ENCODE measurements at regions not wholly inside any gene's neighbourhood (a gene's known extent, or its start where the extent isn't known, plus 50 kb on each side); places are given as distances from the start of the nearest gene placed in this dataset.

DNA sequence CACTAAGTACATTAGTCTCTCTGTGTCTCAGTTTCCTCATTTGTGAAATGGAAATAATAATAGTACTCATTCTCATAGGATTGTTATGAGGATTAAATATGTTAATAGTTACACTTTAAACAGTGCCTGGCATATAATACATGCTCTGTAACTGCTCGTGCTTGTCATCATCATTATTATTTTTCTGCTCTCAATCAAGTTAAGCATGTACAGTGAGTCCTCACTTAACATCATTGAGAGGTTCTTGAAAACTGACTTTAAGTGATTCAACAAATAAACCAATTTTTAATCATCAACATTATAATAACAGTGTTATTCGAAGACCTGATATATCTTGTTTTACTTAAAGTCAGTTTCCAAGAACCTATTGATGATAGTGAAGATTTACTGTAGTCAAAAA, 322.3 kb downstream of the ZFHX3 start:
- Histone ChIP-seq H2BK12ac (ENCODE audit: low read depth, low read length) (no peak overlapping the region), H3K27ac (ENCODE audit: low read depth, low read length) (no peak overlapping the region), H2BK15ac (ENCODE audit: low read length) (no peak overlapping the region), H2BK120ac (replicated peaks; ENCODE audit: low read depth, low read length) (no peak overlapping the region), H2BK5ac (ENCODE audit: low read depth, low read length) (no peak overlapping the region), H3K79me2 (ENCODE audit: control insufficient read depth in 1 of 2, insufficient read depth in 2 of 2, low read length in 2 of 2) (no peaks in the 10 kb centered on the region), H2BK20ac (ENCODE audit: low read length) (no peak overlapping the region), H3K4me3 (ENCODE audit: extremely low read depth in 1 of 4, insufficient read depth in 2 of 4, low read depth in 3 of 4, low read length in 4 of 4) (no peak overlapping the region), H3K9ac (replicated peaks in 1 of 4; ENCODE audit: extremely low read depth in 1 of 4, low read depth in 3 of 4, low read length in 3 of 4) (no peak overlapping the region), H3K23ac (ENCODE audit: insufficient read length) (no peak overlapping the region), H3K14ac (ENCODE audit: insufficient read length) (no peak overlapping the region), H3K4ac (replicated peaks; ENCODE audit: insufficient read length, low read depth, low read length) (no peak overlapping the region), H3K4me1 (replicated peaks in 1 of 4; ENCODE audit: control insufficient read depth in 3 of 4, insufficient read depth in 4 of 4, low read length in 3 of 4) (peaks cover 0 to 11% (median 5%) of the 10 kb centered on the region in 4 experiments; a peak in 5 of 7 replicates), H3K18ac (ENCODE audit: extremely low read depth, low read length) (no peak overlapping the region), H4K20me1 (replicated peaks in 1 of 2; ENCODE audit: control insufficient read depth in 1 of 2, insufficient read depth in 2 of 2, low read length in 2 of 2) (no peaks in the 10 kb centered on the region), H3K56ac (replicated peaks; ENCODE audit: insufficient read length, low read depth, low read length) (no peak overlapping the region), H2AK5ac (ENCODE audit: low read depth, low read length) (no peak overlapping the region), H4K91ac (replicated peaks; ENCODE audit: insufficient read length, low read length) (no peak overlapping the region), H3K79me1 (ENCODE audit: low read depth, low read length) (no peaks in the 10 kb centered on the region), H4K5ac (ENCODE audit: insufficient read length, low read depth, low read length) (no peak overlapping the region), H3K27me3 (replicated peaks in 1 of 4; ENCODE audit: control insufficient read depth in 3 of 4, extremely low read depth in 1 of 4, insufficient read depth in 3 of 4, low read length in 3 of 4) (no peaks in the 10 kb centered on the region), H3K36me3 (ENCODE audit: control insufficient read depth in 2 of 4, insufficient read depth in 4 of 4, low read length in 3 of 4) (no peaks in the 10 kb centered on the region), H3K23me2 (ENCODE audit: low read depth, low read length) (no peaks in the 10 kb centered on the region), H3K9me3 (ENCODE audit: insufficient read depth in 2 of 2, low read depth in 1 of 2, low read length in 1 of 2) (no peaks in the 10 kb centered on the region), H2AFZ (ENCODE audit: low read length) (no peak overlapping the region), H3K4me2 (ENCODE audit: insufficient read depth in 1 of 2, low read depth in 2 of 2, low read length in 2 of 2) (no peak overlapping the region), H4K8ac (ENCODE audit: extremely low read depth, insufficient read depth, low read length) (no peak overlapping the region)
- POLR2A ChIA-PET (ENCODE audit: partially characterized antibody), result interaction anchor here (2.6 kb wide), 1 partner anchor 62 kb away, joined by 6 read pairs; no protein-coding TSS in a partner anchor
- DNase-seq (ENCODE audit: low read depth in 1 of 2, low spot score in 2 of 2), result no peak
- CTCF ChIA-PET (ENCODE audit: partially characterized antibody), result interaction anchor here (0.6 to 1.5 kb wide), 3 partner anchors 93 to 530 kb away, joined by 3 read pairs; no protein-coding TSS in a partner anchor
- WGBS, 2 experiments (ENCODE audit: extremely low coverage in 1 of 2, insufficient coverage in 1 of 2, insufficient read length in 1 of 2, insufficient replicate concordance in 2 of 2, low coverage in 1 of 2, low lambda C conversion rate in 2 of 2, missing lambda C conversion rate in 1 of 2), result 81% methylated on average over 2 of the region's 2 CpGs; no CpG with 5 or more reads in 1 of the 2 experiments
- no peak for FAIRE-seq
- TF ChIP-seq RFX5 (IDR thresholded peaks at IDR 0.05; ENCODE audit: borderline replicate concordance, low read depth, low read length) (no peak), RXRA (IDR thresholded peaks at IDR 0.05; ENCODE audit: insufficient read depth, low read depth, low read length) (no peak), BACH1 (IDR thresholded peaks at IDR 0.05; ENCODE audit: low read length) (no peak), POLR2AphosphoS5 (IDR thresholded peaks at IDR 0.05; ENCODE audit: low read depth, low read length) (no peak), RNF2 (IDR thresholded peaks at IDR 0.05; ENCODE audit: borderline replicate concordance, low read depth, low read length, missing control alignments, poor library complexity, severe bottlenecking) (no peak), PHF8 (conservative IDR thresholded peaks at IDR 0.05; ENCODE audit: low read depth, low read length) (no peak), CHD2 (IDR thresholded peaks at IDR 0.05; ENCODE audit: low read length) (no peak), KDM5A (IDR thresholded peaks at IDR 0.05; ENCODE audit: low read length) (no peak), NRF1 (IDR thresholded peaks at IDR 0.05; ENCODE audit: low read depth, low read length) (no peak), BCL11A (IDR thresholded peaks at IDR 0.05; ENCODE audit: low read depth in 2 of 2, low read length in 2 of 2) (no peak), YY1 (IDR thresholded peaks at IDR 0.05; ENCODE audit: low read depth, low read length) (no peak), JUN (IDR thresholded peaks at IDR 0.05; ENCODE audit: low read depth, low read length) (no peak)
- TF ChIP-seq, protein P1, sequence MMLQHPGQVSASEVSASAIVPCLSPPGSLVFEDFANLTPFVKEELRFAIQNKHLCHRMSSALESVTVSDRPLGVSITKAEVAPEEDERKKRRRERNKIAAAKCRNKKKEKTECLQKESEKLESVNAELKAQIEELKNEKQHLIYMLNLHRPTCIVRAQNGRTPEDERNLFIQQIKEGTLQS (IDR thresholded peaks at IDR 0.05; ENCODE audit: insufficient read depth, low read depth, low read length), result no peak
- TF ChIP-seq, protein P2, sequence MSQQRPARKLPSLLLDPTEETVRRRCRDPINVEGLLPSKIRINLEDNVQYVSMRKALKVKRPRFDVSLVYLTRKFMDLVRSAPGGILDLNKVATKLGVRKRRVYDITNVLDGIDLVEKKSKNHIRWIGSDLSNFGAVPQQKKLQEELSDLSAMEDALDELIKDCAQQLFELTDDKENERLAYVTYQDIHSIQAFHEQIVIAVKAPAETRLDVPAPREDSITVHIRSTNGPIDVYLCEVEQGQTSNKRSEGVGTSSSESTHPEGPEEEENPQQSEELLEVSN (IDR thresholded peaks at IDR 0.05), result no peak
